GM11168 (cell line): ENCODE measurements at regions not wholly inside any gene's neighbourhood (a gene's known extent, or its start where the extent isn't known, plus 50 kb on each side); places are given as distances from the start of the nearest gene placed in this dataset.

Source experiments
- in situ Hi-C: fragments of 300-500 bp; cut with MboI; formaldehyde crosslinking; loops from one replicate; pipeline ENCODE4 v1.12.0; 2022; ENCODE audit warnings: low sequenced_read_pairs; ENCODE audit not compliant: unreplicated experiment

- in situ Hi-C loops = no loop called here
These were observed 1235.2 kb downstream of the TBC1D22A start for GRCh38 chr22:47997612-47998011.

DNA sequence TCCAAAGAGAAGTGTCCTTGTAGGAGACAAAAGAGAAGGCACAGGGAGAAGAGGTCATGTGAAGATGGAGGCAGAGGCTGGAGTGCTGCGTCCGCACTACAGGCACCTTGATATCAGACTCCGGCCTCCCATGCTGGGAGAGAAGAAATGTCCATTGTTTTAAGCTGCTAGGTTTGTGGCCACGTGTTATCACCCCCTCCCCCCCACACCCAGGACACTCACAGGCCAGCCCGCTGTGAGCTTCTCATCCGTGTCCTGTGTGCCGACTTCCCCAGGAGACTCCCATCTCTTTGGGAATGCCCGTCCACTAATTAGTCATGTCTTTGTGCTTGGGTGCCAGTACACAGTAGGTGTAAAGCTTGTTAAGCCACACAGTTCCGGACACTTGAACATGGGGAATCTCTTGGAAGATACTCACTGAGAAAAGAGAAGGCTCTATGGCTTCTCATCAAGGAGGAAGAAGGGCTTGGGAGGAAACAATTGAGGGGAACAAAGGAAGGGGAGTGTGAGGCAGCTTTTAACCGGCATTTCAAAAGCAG is 1234.7 kb downstream of the TBC1D22A start:
- in situ Hi-C loops = no loop called here

DNA sequence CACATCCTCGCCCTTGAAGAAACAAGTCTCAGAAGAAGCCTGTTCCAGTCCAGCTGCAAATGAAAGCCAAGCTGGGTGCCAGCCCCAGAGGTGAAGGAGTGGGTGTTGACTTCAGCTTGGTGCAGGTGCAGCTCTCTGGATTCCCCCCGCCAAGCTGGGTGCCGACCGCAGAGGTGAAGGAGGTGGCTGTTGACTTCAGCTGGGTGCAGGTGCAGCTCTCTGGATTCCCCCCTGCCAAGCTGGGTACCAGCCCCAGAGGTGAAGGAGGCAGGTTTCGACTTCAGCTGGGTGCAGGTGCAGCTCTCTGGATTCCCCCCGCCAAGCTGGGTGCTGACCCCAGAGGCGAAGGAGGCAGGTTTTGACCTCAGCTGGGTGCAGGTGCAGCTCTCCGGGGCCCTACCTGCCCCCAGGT is 1234.0 kb downstream of the TBC1D22A start:
- in situ Hi-C loops = no loop called here

GRCh38 chr22:47995718-47996117 is 1233.3 kb downstream of the TBC1D22A start:
- in situ Hi-C loops = no loop called here

- in situ Hi-C loops = no loop called here
These were observed 1232.8 kb downstream of the TBC1D22A start for GRCh38 chr22:47995264-47995627.

- in situ Hi-C loops = no loop called here
These were observed 1232.3 kb downstream of the TBC1D22A start for GRCh38 chr22:47994601-47995263.

DNA sequence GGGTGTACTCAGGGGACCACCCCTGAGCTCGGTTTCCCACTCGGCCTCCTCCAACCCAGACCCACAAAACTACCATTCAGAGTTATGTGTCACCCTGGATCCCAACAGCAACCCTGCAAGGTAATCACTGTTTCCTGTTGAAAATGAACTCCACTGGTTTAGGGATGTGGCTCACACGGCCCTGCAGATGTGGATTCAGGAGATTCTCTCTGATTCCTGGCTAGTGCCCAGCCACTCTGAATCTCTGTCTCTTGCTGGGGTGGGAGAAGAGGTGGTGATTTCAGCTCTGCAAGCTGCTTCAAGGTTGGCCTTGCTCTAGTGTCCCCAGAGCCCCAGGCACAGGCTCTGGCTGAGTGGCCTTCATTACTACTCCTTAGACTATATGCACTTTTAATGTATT is 1231.6 kb downstream of the TBC1D22A start:
- in situ Hi-C loops = no loop called here

DNA sequence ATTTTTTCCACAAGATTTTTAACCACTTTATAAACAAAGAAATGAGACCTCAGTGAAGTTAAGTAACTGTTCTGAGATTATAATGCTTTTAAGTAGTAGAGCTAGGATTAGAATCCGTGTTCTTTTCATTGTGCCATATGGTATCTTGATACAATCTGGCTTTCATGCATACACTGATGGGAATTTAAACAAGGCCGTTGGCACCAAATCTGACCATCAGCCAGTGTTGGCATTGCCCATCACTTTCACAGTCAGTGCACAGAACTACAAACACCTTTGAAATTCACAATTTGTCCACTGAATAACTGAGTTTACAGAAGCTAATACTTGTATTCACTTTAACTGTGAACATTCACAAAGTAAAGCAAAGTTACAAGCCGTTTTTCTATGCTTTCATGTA is 1228.0 kb downstream of the TBC1D22A start:
- in situ Hi-C loops = no loop called here

GRCh38 chr22:47987885-47988515 is 1225.5 kb downstream of the TBC1D22A start:
- in situ Hi-C loops = no loop called here

DNA sequence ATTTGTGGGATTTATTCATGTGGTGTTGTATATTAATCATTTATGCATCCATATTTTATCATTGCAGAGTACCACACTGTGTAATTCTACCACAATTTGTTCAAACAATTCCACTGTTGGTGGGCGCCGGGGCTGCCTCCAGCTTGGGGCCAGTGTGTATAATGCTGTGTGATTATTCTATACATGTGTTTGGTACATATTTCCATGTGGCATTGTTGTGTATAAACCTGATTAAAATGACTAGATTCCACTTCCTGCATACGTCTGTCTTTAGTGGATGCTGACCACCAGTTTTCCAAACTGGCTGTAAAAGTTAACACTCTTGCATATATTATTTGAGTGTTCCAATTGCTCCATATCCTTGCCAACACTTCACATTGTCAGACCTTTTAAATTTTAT is 1213.8 kb downstream of the TBC1D22A start:
- in situ Hi-C loops = no loop called here

DNA sequence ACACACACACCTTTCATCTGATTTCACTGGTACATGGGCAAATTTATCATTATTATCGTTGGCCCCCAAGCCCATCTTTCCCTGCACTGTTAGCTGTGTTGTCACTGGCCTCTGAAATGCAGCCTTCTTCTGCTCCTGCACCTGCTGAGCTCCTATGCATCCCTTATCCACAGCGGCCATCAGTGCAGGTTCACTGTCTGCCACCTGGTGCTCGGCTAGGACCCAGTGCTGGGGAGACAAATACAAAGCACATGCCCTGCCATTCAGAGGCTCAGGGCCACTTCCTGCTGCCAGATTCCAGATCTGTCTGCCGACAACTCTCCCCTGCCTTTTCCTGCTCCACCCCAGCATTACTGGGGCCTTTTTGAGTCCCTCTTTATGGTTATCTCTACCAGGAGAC is 1205.4 kb downstream of the TBC1D22A start:
- in situ Hi-C loops = no loop called here

GRCh38 chr22:47966316-47966715 is 1203.9 kb downstream of the TBC1D22A start:
- in situ Hi-C loops = no loop called here

- in situ Hi-C loops = no loop called here
These were observed 1203.4 kb downstream of the TBC1D22A start for GRCh38 chr22:47965896-47966295.

GRCh38 chr22:47965066-47965465 is 1202.6 kb downstream of the TBC1D22A start:
- in situ Hi-C loops = no loop called here

GRCh38 chr22:47963660-47964059 is 1201.2 kb downstream of the TBC1D22A start:
- in situ Hi-C loops = no loop called here

GRCh38 chr22:47957649-47958048 is 1195.2 kb downstream of the TBC1D22A start:
- in situ Hi-C loops = no loop called here

GRCh38 chr22:47954107-47954506 is 1191.7 kb downstream of the TBC1D22A start:
- in situ Hi-C loops = no loop called here

DNA sequence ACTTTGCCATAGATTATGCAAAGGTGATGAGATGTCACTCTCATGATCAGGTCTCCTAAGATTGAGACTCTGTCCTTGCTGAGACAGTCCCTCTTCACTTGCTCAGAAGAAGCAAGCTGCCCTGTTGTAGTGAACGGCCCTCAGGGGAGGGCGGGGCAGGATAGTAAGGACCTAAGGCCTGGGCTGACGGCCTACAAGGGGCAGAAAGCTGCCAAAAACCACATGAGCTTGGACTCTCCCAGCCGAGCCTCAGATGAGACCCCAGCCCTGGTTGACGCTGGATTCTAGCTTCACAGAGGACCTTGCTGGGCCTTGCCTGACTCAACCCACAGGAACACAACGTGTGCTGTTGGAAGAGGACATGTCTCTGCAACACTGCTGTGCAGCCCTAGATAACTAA is 1182.5 kb downstream of the TBC1D22A start:
- in situ Hi-C loops = no loop called here

- in situ Hi-C loops = no loop called here
These were observed 1181.6 kb downstream of the TBC1D22A start for GRCh38 chr22:47943729-47944700.

DNA sequence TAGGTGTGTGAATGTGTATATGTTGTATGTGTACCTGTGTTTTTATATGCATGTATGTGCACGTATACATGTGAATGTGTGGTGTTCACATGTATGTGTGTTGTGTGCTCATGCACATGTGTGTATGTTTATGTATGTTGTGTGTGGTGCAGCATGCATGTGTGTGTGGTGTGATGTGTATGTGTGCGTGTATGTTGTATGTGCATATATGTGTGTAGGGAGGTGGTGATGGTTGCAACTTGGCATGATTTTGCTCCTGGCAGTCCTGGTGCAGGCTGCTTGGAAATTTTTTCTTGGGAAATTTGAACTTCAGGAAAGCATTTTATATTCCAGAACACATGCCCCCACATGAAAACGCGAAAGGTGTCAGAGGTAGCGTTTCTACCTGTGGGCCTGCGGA is 1177.8 kb downstream of the TBC1D22A start:
- in situ Hi-C loops = no loop called here

- in situ Hi-C loops = no loop called here
These were observed 1171.4 kb downstream of the TBC1D22A start for GRCh38 chr22:47933891-47934290.
